Activated effector memory CD4-positive, alpha-beta T cell treated with anti-CD3 and anti-CD28 coated beads, Interleukin-2, amount 50 U/mL, for 16 hours (primary cell): ENCODE measurements at regions not wholly inside any gene's neighbourhood (a gene's known extent, or its start where the extent isn't known, plus 50 kb on each side); places are given as distances from the start of the nearest gene placed in this dataset.

Source experiments
- DNase-seq: peaks from one replicate; pipeline ENCODE4 v3.0.0-alpha.2; 2020

DNA sequence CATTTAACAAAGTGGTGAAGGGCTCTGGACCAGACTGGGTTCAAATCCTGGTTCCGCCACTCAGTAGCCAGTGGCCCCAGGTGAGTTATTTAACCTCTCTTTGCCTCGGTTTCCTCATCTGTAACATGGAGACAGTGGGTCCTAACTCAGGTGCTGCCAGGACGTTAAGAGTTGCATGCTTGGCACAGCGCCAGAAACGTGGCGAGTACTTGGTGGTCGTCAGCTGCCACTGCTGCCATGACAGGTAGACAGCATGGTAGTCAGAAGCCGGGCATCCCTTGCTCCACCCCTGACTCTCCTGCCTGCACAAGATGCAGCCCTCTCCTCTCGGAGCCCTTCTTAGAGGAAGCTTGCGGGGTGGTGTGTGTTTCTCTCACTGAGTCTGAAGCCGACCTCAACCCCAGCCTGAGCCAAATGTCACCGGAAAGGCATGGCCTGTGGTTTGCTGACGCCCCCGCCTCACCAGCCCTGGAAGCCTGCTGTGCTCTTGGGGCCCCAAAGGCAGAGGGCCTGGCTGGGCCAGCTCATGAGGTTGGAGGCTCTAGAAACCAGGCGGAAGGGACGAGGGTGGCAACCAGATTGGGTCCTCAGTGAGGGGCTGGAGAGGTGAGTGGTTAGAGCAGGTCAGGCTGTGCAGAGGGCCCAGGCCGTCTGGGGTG lies 160.8 kb upstream of the TLE3 start:
- DNase-seq = peak; percentile 88

- DNase-seq = no peak
These were observed 160.0 kb upstream of the TLE3 start for GRCh38 chr15:70257573-70258248.

DNA sequence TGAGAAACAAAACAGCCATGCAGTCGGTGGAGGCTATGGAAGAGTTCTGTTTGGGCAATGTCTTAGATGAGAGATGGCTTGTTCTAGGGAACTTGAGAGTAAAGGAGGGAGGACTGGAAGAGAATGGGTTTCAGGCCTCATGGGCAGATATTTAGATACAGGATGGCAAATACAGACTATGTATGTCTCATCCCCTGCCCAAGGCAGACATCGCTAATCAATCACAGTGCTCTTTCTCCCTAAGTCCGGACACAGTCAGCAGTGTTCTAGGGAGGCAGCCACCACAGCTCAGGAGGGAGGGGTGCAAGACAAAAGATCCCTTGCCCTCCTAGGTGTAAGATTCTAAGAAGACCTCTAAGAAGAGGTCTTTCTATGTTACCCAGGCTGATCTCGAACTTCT lies 159.3 kb upstream of the TLE3 start:
- no peak for DNase-seq

GRCh38 chr15:70254311-70254869 lies 156.7 kb upstream of the TLE3 start:
- DNase-seq = no peak

GRCh38 chr15:70253461-70254156 lies 155.9 kb upstream of the TLE3 start:
- no peak for DNase-seq

- no peak for DNase-seq
These were observed 155.2 kb upstream of the TLE3 start for GRCh38 chr15:70252951-70253320.

DNA sequence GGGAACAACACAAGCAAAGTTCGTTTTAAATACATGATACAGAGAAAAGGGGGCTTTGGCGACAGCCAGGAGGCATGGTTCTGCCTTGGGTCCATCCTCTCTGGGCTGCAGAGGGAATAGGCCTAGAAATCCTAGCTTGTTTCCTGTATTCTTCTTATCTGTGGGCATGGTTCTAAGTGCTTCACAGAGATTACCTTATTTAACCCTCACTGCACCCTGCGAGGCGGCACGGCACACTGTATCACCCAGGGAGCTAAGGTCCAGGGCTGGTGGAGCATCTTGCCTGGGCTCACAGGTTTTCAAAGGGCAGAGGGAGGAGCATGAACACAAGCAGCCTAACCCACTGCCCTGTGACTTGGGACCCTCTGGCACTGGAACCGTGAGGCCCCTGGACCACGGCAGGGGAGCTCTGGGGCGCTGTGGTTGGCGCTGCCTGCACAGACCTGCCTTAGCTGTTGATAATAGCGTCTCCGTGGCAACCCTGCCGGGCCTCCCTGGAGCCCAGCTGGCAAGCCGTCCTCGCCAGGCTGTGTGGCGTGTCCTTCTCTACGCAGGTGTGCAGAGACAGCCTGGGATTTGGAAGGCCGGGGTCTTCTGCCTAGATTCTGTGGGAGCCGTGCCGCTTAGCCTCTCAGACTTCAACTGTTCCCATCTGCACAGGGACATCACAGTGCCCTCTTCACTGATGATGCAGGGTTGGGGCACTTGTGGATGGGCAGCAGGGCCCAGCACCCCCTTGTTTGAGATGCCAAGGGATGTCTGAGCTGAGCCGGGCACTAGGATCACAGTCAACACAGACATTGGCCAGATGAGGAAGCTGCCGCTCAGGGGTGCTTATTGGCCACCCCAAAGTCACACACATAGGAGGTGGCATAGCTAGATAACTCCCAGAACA lies 154.6 kb upstream of the TLE3 start:
- peak; percentile 58 for DNase-seq

DNA sequence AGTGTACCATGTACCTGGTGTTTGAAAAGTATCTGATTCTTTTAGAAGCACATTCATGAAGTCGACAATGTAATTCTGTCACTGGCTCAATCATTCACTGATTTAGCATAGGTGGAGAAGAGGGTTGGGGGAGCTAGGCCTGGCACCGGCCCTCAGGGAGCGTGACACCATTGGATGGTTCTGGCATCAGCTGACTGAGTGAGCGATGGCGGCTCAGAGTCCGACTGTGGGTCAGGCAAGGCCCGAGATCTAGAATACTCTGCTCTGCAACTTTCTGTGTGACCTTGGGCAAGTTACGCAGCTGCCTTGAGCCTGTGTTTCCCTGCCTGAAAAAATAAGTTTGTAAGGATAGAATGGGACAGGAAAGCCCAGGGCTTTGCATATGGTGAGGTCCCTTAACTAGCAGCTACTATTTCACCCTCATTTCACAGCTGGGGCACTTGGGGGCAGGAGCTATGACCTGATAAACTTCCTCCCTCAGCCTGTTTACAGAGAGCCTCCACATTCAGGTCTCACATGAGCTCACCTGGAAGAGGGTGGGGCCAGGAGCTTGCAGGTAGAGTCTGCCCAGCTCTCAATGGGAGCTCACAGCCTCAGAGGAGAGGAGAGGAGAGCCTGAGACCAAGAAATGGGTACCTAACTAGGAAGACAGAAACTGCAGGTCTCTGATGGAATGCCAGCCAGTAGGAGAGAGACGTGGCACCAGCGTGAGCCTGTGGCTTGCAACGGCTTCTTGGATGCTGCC lies 153.7 kb upstream of the TLE3 start:
- peak; percentile 33 for DNase-seq

DNA sequence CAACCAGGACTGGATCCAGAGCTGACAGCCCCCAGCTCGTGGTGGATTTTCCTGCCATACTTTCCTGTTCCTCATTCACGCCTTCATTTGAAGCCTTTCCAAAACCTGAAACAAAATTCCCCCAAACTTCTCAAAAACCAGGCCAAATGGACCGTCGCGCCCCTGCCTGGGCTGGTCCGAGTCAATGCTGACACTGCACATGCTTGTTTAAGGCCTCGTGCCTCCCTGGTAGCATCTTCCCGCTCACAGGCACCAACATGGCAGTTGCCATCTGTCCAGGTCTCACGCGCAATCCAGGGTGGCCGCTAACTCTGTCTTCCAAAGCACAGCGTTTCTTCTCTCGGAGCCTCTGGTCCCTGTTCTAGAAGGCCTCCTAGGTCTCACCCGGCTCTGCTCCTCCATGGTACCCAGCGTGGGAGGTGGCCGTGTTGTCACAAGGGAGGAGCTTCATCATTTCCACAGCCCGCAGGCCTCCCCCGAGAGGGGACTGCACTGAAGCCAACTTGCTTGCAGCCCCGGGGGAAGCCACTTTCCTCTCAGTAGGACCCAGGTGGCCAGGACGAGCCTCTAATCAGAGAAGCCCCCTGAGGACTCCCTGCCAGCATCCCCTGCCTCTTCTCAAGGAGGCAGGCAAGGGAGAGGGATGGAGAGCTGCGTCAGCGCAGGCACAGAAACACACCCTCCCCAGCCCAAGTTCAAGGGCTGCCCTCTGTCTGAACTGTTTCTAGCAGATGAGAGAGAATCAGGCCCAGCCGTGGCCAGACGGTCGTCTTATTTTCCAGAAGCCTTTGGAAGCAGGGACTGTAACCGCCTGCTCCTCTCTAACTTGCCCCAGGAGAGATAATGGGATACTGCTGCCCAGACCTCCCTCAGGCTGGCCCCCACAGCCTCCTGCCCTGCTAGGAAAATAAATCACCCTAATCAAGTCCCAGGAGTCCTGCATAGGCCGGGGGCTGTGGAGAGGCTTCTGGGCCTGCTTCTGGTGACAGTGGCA lies 152.8 kb upstream of the TLE3 start:
- DNase-seq = no peak

- no peak for DNase-seq
These were observed 151.9 kb upstream of the TLE3 start for GRCh38 chr15:70249616-70250015.

DNA sequence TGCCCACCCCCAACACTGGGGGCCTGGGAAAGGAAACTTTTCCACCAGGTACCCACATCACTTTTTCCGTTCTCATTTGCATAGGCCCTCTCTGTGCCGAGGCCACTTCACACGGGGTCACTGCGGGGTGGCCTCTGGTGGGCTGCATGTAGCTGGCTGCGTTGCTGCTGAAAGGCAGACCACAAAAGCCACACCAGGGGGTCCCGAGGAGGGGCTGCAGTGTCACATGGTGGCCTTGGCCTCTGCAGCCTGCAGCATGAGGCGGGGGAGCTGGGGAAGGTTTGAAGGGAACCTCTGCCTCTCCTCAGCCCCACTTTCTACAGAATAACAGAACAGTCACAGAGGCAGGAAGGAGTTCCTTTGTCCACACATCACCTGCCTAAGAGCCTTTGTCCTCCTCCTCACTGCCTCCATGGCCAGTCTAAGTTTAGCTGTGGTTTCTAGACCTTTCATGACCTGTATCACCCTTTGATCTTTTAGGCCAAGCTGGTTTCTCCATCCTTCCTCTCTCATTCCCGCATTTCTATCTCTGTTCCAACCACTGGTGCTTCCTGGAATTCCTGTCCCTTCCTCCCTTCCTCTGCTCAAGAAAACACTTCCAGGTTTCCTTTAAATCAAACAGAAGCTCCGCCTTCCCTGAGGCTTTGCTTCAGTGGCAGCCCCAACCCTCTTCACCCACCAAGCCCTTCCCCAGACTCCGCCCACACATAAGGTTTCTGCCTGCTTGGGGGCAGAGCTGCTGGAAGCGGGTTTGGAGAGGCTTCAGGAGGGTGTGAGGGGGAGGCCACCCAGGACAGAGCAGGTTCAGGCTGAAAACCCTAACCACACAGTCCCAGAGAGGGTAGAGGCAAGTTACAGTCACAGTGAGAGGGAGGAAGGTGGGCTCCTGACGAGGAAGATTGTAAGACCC lies 150.7 kb upstream of the TLE3 start:
- peak; percentile 50 for DNase-seq

DNA sequence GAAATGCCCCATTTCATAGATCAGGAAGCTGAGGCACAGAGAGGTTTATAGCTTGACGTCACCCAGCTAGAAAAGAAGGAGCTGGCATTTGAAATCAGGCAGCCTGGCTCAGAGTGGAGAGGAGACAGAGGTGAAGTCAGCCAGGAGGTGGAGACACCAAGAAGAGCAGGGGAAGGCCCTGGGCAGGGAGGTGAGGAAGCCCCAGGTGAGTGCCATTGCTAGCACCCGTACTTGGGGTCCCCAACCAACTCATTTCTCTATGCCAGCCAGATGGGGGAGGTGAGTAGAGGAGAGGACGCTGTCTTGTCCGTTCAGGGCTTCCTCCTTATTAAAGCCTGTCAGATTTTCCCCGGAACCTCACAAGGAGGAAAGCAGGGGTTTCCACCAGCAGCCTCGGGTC lies 149.6 kb upstream of the TLE3 start:
- peak; percentile 57 for DNase-seq

GRCh38 chr15:70246623-70247220 lies 149.0 kb upstream of the TLE3 start:
- peak; percentile 19 for DNase-seq

- peak; percentile 61 for DNase-seq
These were observed 148.4 kb upstream of the TLE3 start for GRCh38 chr15:70245932-70246622.

- DNase-seq = no peak
These were observed 147.3 kb upstream of the TLE3 start for GRCh38 chr15:70244978-70245542.

GRCh38 chr15:70243686-70244540 lies 146.2 kb upstream of the TLE3 start:
- DNase-seq = no peak
